ENCODE measurements at regions not wholly inside any gene's neighbourhood (a gene's known extent, or its start where the extent isn't known, plus 50 kb on each side); places are given as distances from the start of the nearest gene placed in this dataset.

DNA sequence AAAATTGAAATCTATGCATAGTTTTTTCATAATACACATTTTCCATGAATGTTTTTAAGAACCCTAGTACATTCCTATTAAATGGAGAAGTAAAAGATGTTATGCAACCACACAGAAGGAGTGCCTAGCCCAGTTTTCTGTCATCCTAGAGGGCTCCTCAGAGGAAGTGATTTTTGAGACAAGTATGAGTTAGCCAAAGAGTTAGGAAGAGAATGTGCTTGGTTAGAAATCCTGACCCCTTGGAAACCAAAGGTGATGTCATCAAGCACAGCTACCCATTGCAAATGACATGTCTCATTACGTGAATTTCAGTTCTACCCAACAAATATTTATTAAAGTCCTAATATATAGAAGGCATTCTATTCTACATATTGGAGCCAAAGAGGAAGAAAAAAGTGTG is 88.9 kb upstream of the TNFSF4 start:
- Mint-ChIP-seq H3K36me3 (no peaks in the 10 kb centered on the region), H3K9me3 (no peaks in the 10 kb centered on the region), H3K27ac (no peak overlapping the region), H3K4me3 (no peak overlapping the region), H3K27me3 (ENCODE audit: low read depth) (no peaks in the 10 kb centered on the region), H3K4me1 (peaks cover 17% of the 10 kb centered on the region)
- ATAC-seq, result no peak
- no peak for TF ChIP-seq NFYB (CRISPR knock-in tag; conservative IDR thresholded peaks at IDR 0.05; ENCODE audit: low read depth)
- POLR2A ChIA-PET, result no interaction called here
- no peak for DNase-seq (ENCODE audit: low spot score)
- CTCF ChIA-PET, result no interaction called here

DNA sequence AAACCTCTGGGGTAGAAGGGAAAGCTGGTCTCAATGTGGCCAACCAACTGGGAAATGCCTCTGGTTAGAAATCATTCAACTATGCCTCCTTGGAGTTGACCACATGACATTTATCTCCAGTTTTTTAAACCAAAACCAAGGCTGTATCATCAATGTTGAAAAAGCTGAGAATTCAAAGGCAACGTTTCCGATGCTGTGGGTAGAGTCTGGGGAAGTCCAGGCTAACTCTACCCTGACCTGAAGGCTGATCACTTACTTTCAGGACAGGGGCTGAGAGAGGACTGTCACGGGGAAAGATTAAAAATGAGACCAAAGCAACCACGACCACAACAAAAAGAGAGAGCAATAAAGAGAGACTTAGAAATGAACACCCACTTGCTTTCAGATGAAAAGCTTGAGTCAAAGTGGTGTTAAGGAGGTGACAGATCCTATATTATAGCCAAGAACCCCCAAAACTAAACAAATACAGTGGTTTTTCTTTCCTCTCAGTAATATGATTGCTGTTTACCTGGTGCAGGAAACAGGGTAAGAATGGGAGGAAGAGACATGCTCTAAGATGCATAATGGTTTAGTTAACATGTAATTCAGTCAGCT is 90.8 kb upstream of the TNFSF4 start:
- no peak overlapping the region for H3K4me3 Mint-ChIP-seq
- peaks cover 11% of the 10 kb centered on the region for H3K4me1 Mint-ChIP-seq
- H3K27me3 Mint-ChIP-seq (ENCODE audit: low read depth), result no peaks in the 10 kb centered on the region
- POLR2A ChIA-PET, result no interaction called here
- CTCF ChIA-PET, result no interaction called here
- no peaks in the 10 kb centered on the region for H3K36me3 Mint-ChIP-seq
- H3K9me3 Mint-ChIP-seq, result no peaks in the 10 kb centered on the region
- ATAC-seq (no peak), DNase-seq (ENCODE audit: low spot score) (no peak)
- no peak overlapping the region for H3K27ac Mint-ChIP-seq
- TF ChIP-seq, protein P1, sequence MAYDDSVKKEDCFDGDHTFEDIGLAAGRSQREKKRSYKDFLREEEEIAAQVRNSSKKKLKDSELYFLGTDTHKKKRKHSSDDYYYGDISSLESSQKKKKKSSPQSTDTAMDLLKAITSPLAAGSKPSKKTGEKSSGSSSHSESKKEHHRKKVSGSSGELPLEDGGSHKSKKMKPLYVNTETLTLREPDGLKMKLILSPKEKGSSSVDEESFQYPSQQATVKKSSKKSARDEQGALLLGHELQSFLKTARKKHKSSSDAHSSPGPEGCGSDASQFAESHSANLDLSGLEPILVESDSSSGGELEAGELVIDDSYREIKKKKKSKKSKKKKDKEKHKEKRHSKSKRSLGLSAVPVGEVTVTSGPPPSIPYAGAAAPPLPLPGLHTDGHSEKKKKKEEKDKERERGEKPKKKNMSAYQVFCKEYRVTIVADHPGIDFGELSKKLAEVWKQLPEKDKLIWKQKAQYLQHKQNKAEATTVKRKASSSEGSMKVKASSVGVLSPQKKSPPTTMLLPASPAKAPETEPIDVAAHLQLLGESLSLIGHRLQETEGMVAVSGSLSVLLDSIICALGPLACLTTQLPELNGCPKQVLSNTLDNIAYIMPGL (CRISPR knock-in tag; IDR thresholded peaks at IDR 0.05), result no peak
- TF ChIP-seq, protein P2, sequence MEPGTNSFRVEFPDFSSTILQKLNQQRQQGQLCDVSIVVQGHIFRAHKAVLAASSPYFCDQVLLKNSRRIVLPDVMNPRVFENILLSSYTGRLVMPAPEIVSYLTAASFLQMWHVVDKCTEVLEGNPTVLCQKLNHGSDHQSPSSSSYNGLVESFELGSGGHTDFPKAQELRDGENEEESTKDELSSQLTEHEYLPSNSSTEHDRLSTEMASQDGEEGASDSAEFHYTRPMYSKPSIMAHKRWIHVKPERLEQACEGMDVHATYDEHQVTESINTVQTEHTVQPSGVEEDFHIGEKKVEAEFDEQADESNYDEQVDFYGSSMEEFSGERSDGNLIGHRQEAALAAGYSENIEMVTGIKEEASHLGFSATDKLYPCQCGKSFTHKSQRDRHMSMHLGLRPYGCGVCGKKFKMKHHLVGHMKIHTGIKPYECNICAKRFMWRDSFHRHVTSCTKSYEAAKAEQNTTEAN (CRISPR knock-in tag; IDR thresholded peaks at IDR 0.05), result no peak
- TF ChIP-seq, protein P3, sequence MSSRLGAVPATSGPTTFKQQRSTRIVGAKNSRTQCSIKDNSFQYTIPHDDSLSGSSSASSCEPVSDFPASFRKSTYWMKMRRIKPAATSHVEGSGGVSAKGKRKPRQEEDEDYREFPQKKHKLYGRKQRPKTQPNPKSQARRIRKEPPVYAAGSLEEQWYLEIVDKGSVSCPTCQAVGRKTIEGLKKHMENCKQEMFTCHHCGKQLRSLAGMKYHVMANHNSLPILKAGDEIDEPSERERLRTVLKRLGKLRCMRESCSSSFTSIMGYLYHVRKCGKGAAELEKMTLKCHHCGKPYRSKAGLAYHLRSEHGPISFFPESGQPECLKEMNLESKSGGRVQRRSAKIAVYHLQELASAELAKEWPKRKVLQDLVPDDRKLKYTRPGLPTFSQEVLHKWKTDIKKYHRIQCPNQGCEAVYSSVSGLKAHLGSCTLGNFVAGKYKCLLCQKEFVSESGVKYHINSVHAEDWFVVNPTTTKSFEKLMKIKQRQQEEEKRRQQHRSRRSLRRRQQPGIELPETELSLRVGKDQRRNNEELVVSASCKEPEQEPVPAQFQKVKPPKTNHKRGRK (CRISPR knock-in tag; IDR thresholded peaks at IDR 0.05; ENCODE audit: borderline replicate concordance), result no peak
- TF ChIP-seq, protein P4, sequence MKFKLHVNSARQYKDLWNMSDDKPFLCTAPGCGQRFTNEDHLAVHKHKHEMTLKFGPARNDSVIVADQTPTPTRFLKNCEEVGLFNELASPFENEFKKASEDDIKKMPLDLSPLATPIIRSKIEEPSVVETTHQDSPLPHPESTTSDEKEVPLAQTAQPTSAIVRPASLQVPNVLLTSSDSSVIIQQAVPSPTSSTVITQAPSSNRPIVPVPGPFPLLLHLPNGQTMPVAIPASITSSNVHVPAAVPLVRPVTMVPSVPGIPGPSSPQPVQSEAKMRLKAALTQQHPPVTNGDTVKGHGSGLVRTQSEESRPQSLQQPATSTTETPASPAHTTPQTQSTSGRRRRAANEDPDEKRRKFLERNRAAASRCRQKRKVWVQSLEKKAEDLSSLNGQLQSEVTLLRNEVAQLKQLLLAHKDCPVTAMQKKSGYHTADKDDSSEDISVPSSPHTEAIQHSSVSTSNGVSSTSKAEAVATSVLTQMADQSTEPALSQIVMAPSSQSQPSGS (CRISPR knock-in tag; IDR thresholded peaks at IDR 0.05; ENCODE audit: borderline replicate concordance, low read depth), result no peak
- TF ChIP-seq FOXP1 (CRISPR knock-in tag; IDR thresholded peaks at IDR 0.05; ENCODE audit: borderline replicate concordance) (no peak), PRRX2 (CRISPR knock-in tag; IDR thresholded peaks at IDR 0.05) (no peak), ZNF138 (CRISPR knock-in tag; conservative IDR thresholded peaks at IDR 0.05) (no peak), RORB (CRISPR knock-in tag; IDR thresholded peaks at IDR 0.05) (no peak), SP1 (CRISPR knock-in tag; conservative IDR thresholded peaks at IDR 0.05) (no peak), CREM (CRISPR knock-in tag; IDR thresholded peaks at IDR 0.05) (no peak), ZNF317 (CRISPR knock-in tag; IDR thresholded peaks at IDR 0.05; ENCODE audit: borderline replicate concordance, low read depth) (no peak)
- TF ChIP-seq, protein P5, sequence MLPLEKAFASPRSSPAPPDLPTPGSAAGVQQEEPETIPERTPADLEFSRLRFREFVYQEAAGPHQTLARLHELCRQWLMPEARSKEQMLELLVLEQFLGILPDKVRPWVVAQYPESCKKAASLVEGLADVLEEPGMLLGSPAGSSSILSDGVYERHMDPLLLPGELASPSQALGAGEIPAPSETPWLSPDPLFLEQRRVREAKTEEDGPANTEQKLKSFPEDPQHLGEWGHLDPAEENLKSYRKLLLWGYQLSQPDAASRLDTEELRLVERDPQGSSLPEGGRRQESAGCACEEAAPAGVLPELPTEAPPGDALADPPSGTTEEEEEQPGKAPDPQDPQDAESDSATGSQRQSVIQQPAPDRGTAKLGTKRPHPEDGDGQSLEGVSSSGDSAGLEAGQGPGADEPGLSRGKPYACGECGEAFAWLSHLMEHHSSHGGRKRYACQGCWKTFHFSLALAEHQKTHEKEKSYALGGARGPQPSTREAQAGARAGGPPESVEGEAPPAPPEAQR (CRISPR knock-in tag; IDR thresholded peaks at IDR 0.05), result no peak
- TF ChIP-seq, protein P6, sequence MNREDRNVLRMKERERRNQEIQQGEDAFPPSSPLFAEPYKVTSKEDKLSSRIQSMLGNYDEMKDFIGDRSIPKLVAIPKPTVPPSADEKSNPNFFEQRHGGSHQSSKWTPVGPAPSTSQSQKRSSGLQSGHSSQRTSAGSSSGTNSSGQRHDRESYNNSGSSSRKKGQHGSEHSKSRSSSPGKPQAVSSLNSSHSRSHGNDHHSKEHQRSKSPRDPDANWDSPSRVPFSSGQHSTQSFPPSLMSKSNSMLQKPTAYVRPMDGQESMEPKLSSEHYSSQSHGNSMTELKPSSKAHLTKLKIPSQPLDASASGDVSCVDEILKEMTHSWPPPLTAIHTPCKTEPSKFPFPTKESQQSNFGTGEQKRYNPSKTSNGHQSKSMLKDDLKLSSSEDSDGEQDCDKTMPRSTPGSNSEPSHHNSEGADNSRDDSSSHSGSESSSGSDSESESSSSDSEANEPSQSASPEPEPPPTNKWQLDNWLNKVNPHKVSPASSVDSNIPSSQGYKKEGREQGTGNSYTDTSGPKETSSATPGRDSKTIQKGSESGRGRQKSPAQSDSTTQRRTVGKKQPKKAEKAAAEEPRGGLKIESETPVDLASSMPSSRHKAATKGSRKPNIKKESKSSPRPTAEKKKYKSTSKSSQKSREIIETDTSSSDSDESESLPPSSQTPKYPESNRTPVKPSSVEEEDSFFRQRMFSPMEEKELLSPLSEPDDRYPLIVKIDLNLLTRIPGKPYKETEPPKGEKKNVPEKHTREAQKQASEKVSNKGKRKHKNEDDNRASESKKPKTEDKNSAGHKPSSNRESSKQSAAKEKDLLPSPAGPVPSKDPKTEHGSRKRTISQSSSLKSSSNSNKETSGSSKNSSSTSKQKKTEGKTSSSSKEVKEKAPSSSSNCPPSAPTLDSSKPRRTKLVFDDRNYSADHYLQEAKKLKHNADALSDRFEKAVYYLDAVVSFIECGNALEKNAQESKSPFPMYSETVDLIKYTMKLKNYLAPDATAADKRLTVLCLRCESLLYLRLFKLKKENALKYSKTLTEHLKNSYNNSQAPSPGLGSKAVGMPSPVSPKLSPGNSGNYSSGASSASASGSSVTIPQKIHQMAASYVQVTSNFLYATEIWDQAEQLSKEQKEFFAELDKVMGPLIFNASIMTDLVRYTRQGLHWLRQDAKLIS (CRISPR knock-in tag; IDR thresholded peaks at IDR 0.05; ENCODE audit: borderline replicate concordance), result no peak
- TF ChIP-seq, protein P7, sequence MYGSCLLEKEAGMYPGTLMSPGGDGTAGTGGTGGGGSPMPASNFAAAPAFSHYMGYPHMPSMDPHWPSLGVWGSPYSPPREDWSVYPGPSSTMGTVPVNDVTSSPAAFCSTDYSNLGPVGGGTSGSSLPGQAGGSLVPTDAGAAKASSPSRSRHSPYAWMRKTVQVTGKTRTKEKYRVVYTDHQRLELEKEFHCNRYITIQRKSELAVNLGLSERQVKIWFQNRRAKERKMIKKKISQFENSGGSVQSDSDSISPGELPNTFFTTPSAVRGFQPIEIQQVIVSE (CRISPR knock-in tag; IDR thresholded peaks at IDR 0.05; ENCODE audit: borderline replicate concordance), result no peak
- TF ChIP-seq, protein P8, sequence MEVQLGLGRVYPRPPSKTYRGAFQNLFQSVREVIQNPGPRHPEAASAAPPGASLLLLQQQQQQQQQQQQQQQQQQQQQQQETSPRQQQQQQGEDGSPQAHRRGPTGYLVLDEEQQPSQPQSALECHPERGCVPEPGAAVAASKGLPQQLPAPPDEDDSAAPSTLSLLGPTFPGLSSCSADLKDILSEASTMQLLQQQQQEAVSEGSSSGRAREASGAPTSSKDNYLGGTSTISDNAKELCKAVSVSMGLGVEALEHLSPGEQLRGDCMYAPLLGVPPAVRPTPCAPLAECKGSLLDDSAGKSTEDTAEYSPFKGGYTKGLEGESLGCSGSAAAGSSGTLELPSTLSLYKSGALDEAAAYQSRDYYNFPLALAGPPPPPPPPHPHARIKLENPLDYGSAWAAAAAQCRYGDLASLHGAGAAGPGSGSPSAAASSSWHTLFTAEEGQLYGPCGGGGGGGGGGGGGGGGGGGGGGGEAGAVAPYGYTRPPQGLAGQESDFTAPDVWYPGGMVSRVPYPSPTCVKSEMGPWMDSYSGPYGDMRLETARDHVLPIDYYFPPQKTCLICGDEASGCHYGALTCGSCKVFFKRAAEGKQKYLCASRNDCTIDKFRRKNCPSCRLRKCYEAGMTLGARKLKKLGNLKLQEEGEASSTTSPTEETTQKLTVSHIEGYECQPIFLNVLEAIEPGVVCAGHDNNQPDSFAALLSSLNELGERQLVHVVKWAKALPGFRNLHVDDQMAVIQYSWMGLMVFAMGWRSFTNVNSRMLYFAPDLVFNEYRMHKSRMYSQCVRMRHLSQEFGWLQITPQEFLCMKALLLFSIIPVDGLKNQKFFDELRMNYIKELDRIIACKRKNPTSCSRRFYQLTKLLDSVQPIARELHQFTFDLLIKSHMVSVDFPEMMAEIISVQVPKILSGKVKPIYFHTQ (CRISPR knock-in tag; IDR thresholded peaks at IDR 0.05), result no peak

Data from WTC11 (cell line).